ENCODE measurements at regions not wholly inside any gene's neighbourhood (a gene's known extent, or its start where the extent isn't known, plus 50 kb on each side); places are given as distances from the start of the nearest gene placed in this dataset.

- no peak for TF ChIP-seq CTCF (IDR thresholded peaks at IDR 0.05; ENCODE audit: low read depth, low read length)
- no peak for DNase-seq (ENCODE audit: low read depth, low spot score)
- in situ Hi-C loops (cut with HindIII; ENCODE audit: low sequenced_read_pairs) = no loop called here
These were observed 99.3 kb downstream of the SPTSSA start for GRCh38 chr14:34362641-34363251.

GRCh38 chr14:34361504-34362011 is 100.5 kb downstream of the SPTSSA start:
- H3K4me3 ChIP-seq (ENCODE audit: low read depth, low read length) = no peak overlapping the region
- no peak for DNase-seq (ENCODE audit: low read depth, low spot score)
- in situ Hi-C loops (cut with HindIII; ENCODE audit: low sequenced_read_pairs) = no loop called here
- no peak for TF ChIP-seq CTCF (IDR thresholded peaks at IDR 0.05; ENCODE audit: low read depth, low read length)

More at GRCh38 chr14:34362641-34363251, 99.3 kb downstream of the SPTSSA start:
- H3K4me3 ChIP-seq (ENCODE audit: low read depth, low read length) = no peak overlapping the region

- no peak for DNase-seq (ENCODE audit: low read depth, low spot score)
- H3K4me3 ChIP-seq (ENCODE audit: low read depth, low read length) = no peak overlapping the region
- in situ Hi-C loops (cut with HindIII; ENCODE audit: low sequenced_read_pairs) = no loop called here
- no peak for TF ChIP-seq CTCF (IDR thresholded peaks at IDR 0.05; ENCODE audit: low read depth, low read length)
These were observed 102.5 kb downstream of the SPTSSA start for GRCh38 chr14:34359420-34360117.

- in situ Hi-C loops (cut with HindIII; ENCODE audit: low sequenced_read_pairs) = no loop called here
- H3K4me3 ChIP-seq (ENCODE audit: low read depth, low read length) = no peak overlapping the region
- TF ChIP-seq CTCF (IDR thresholded peaks at IDR 0.05; ENCODE audit: low read depth, low read length) = no peak
- no peak for DNase-seq (ENCODE audit: low read depth, low spot score)
These were observed 105.8 kb downstream of the SPTSSA start for GRCh38 chr14:34356264-34356654.

GRCh38 chr14:34355584-34356263 is 106.3 kb downstream of the SPTSSA start:
- in situ Hi-C loops (cut with HindIII; ENCODE audit: low sequenced_read_pairs) = no loop called here
- H3K4me3 ChIP-seq (ENCODE audit: low read depth, low read length) = no peak overlapping the region
- DNase-seq (ENCODE audit: low read depth, low spot score) = peak; percentile 86
- no peak for TF ChIP-seq CTCF (IDR thresholded peaks at IDR 0.05; ENCODE audit: low read depth, low read length)

- peak; percentile 46 for DNase-seq (ENCODE audit: low read depth, low spot score)
- H3K4me3 ChIP-seq (ENCODE audit: low read depth, low read length) = no peak overlapping the region
- in situ Hi-C loops (cut with HindIII; ENCODE audit: low sequenced_read_pairs) = no loop called here
- no peak for TF ChIP-seq CTCF (IDR thresholded peaks at IDR 0.05; ENCODE audit: low read depth, low read length)
These were observed 107.5 kb downstream of the SPTSSA start for GRCh38 chr14:34354556-34354955.
